Neural cell (in vitro differentiated cells): ENCODE measurements at regions not wholly inside any gene's neighbourhood (a gene's known extent, or its start where the extent isn't known, plus 50 kb on each side); places are given as distances from the start of the nearest gene placed in this dataset.

Experiments
- CTCF ChIP-seq: fragments of 450-650 bp; IDR thresholded peaks from 2 replicates; pipeline ENCODE4 v1.5.1; 2014; ENCODE audit warnings: antibody characterized with exemption, mild to moderate bottlenecking, moderate library complexity; ENCODE audit not compliant: poor library complexity, severe bottlenecking
- EZH2 ChIP-seq: fragments of 200-600, 300-800 bp; shearing (Covaris generic), sonication (generic); IDR thresholded peaks from 2 replicates; pipeline ENCODE4 v1.6.1; 2014; ENCODE audit warnings: antibody characterized with exemption, low read length, borderline replicate concordance, mild to moderate bottlenecking; ENCODE audit not compliant: insufficient read depth, poor library complexity, severe bottlenecking
- POLR2AphosphoS5 ChIP-seq: IDR thresholded peaks from 2 replicates; pipeline ENCODE4 v1.6.1; 2012
- RAD21 ChIP-seq: fragments of 450-650 bp; conservative IDR thresholded peaks from 2 replicates; pipeline ENCODE4 v1.6.1; 2014; ENCODE audit warnings: antibody characterized with exemption, mild to moderate bottlenecking, moderate library complexity
- TAF1 ChIP-seq: IDR thresholded peaks from 2 replicates; pipeline ENCODE4 v1.6.1; 2012; ENCODE audit warnings: low read depth

GRCh38 chr6:112786801-112787200 is 439.7 kb downstream of the RFPL4B start:
- TF ChIP-seq CTCF: no peak
- TF ChIP-seq POLR2AphosphoS5: no peak
- no peak for TF ChIP-seq RAD21
- TF ChIP-seq EZH2: no peak
- no peak for TF ChIP-seq TAF1
